MG63 (cell line): ENCODE measurements at regions not wholly inside any gene's neighbourhood (a gene's known extent, or its start where the extent isn't known, plus 50 kb on each side); places are given as distances from the start of the nearest gene placed in this dataset.
"Not testable (repeated sequence)": the region's sequence is repeated elsewhere in the genome, so short reads cannot be mapped to it uniquely, and the experiment has no call there.

Experiments used
- DNase-seq: peaks from one replicate; pipeline ENCODE4 v3.0.0-alpha.2; 2020
- H3K27me3 ChIP-seq: fragments of 250-450 bp; sonication (Bioruptor Pico); 2 replicates; pipeline ENCODE4 v1.5.1; 2020; ENCODE audit warnings: mild to moderate bottlenecking, moderate library complexity
- H3K36me3 ChIP-seq: fragments of 250-450 bp; sonication (Bioruptor Pico); 2 replicates; pipeline ENCODE4 v1.5.1; 2020; ENCODE audit warnings: mild to moderate bottlenecking, moderate library complexity
- H3K4me3 ChIP-seq: fragments of 250-450 bp; sonication (Bioruptor Pico); 2 replicates; pipeline ENCODE4 v1.5.1; 2020; ENCODE audit warnings: mild to moderate bottlenecking, moderate library complexity
- H3K9me3 ChIP-seq: fragments of 250-450 bp; sonication (Bioruptor Pico); 2 replicates; pipeline ENCODE4 v1.5.1; 2020; ENCODE audit warnings: mild to moderate bottlenecking, moderate library complexity

DNA sequence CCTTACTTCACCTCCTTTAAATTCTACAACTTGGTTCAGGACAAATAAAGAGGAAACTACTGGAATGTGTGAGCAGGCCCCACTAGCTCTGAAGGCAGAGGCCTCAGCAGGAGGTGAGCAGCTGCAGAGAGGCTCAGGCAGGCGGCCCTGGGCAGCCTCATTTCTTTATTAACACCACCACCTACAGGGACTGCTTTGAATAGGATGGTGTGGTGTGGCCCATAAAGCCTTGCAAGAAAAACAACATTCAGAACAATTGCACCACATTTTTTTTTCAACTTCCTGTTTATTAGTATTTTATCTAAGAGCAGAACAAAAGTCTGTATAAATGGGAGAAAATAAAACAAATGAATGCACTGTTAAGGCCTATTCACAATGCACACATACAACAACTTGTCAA is 333.7 kb downstream of the BCL2L11 start:
- H3K27me3 ChIP-seq, H3K9me3 ChIP-seq, H3K36me3 ChIP-seq, H3K4me3 ChIP-seq: not testable (repeated sequence)
- peak; percentile 46 for DNase-seq

DNA sequence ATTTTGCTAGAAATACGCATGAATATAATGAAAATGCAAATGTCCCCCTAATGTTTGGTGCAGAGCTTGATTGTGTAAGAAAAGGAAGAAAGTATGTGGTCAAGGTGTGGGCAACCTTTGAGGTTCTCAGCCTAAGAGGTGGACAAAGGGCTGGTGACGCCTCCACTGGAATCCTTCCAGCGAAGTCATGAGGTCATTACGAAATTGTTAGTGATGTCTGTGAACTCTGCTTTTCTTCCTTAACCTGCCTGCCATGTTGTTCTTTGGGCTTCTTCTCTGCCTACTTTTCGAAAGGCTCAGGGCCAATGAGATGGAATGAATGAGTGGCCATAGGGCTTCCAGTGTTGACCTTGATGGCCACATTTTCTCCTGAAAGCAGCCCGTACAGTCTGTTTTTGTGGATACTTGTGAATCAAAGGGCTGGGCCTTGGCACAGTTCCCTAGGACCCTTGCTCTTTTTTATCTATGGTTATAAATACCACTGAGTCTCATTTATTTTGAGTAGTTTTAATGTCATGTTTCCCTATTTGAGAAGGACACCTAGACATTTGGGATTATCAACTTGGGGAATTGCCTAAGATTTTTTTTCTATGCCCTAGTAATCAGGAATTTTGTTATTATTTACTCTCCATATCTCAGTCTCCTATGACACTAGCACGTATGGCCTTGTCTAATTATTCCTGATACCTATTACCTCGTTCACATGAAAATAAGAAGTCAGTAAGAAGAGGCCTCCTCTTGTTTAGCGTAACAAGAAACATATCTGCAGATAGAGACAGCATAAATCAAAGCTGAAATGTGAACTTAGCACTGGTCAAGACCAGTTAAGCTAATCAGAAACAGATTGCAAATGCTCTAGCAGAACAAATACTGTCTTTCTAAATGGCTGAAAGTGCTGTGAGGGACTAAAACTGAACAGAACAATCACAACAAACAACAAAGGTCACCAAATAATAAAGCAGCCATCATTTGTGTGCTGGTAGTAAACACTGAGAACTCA is 334.6 kb downstream of the BCL2L11 start:
- not testable (repeated sequence) for H3K4me3 ChIP-seq, H3K36me3 ChIP-seq, H3K27me3 ChIP-seq, DNase-seq, H3K9me3 ChIP-seq

DNA sequence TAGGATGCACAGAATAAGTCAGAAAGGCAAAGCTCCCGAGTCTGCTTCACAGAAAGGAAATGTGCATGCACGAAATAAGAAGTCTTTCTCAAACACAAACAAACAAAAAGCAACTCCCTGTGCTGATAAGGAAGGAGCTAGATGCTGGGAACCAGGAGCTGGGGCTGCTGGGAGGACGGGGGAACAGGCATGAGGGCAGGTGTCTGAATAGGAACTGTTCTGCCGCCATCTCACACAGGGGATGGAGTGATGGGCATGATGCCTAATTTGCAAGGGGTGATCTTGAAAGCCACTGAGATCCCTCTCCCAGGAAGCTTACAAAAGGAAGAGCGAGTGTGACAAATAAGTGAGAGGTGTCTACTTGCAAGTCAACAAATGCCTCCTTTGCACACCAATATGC is 336.5 kb downstream of the BCL2L11 start:
- not testable (repeated sequence) for H3K9me3 ChIP-seq, DNase-seq, H3K4me3 ChIP-seq

DNA sequence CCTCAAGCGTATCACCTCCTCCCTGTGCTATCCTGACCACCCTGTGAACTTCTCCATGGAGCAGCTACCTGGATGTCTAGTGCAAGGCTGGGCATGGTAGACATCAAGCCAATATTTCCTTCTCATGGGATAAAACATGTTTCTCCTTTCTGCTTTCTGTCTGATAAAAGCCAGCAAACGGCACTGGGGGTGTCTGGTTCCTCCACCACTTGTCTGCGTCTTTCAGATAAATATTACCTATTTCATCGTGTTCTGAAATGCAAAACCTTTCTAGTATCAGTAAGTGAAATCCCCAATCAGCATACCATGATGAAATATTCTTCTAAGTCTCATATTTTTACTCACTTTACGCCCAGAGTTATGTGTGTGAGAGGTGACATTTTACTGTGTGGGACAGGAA is 340.2 kb downstream of the BCL2L11 start:
- H3K27me3 ChIP-seq, DNase-seq, H3K4me3 ChIP-seq: not testable (repeated sequence)

More for the DNA sequence above, 336.5 kb downstream of the BCL2L11 start:
- not testable (repeated sequence) for H3K27me3 ChIP-seq, H3K36me3 ChIP-seq

DNA sequence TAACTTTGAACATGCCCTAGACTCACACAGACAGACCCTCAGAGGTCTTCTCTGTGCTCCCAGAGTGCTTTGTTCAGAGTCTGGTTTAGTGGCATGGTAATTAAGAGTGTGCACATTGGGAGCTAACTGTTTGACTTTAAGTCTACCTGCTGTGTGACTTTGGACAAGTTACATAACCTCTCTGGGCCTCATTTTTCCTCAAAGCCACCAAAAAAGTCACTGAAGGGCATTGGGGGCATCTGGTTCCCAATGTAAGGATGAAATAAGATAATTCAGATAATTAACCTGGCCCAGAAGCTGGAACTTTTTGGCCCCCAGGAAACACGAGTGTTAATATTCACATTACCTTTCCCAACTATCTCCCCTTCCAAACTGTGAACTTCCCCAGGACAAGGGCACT is 341.1 kb downstream of the BCL2L11 start:
- not testable (repeated sequence) for DNase-seq, H3K9me3 ChIP-seq

More for the DNA sequence above, 340.2 kb downstream of the BCL2L11 start:
- not testable (repeated sequence) for H3K9me3 ChIP-seq, H3K36me3 ChIP-seq

DNA sequence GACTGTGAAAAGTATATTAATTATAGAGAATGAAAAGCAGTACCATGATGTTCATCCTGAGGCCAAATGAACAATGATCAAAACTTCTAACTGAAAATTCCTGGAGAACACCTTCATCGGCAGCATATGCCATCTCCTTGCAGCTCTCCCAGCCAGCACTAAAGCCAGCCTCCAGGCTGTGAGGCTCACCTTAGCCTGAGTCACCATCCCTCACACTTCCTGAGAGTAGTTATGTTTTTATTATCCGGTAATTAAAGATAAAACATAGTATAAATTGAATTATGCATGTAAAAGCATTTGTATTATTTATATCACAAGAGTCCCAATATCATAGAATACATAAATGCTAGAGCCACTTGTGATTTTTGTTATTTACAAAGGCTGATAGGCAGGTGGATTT is 341.9 kb downstream of the BCL2L11 start:
- not testable (repeated sequence) for DNase-seq, H3K4me3 ChIP-seq, H3K9me3 ChIP-seq, H3K36me3 ChIP-seq, H3K27me3 ChIP-seq

More for the DNA sequence above, 341.1 kb downstream of the BCL2L11 start:
- not testable (repeated sequence) for H3K36me3 ChIP-seq, H3K27me3 ChIP-seq, H3K4me3 ChIP-seq

DNA sequence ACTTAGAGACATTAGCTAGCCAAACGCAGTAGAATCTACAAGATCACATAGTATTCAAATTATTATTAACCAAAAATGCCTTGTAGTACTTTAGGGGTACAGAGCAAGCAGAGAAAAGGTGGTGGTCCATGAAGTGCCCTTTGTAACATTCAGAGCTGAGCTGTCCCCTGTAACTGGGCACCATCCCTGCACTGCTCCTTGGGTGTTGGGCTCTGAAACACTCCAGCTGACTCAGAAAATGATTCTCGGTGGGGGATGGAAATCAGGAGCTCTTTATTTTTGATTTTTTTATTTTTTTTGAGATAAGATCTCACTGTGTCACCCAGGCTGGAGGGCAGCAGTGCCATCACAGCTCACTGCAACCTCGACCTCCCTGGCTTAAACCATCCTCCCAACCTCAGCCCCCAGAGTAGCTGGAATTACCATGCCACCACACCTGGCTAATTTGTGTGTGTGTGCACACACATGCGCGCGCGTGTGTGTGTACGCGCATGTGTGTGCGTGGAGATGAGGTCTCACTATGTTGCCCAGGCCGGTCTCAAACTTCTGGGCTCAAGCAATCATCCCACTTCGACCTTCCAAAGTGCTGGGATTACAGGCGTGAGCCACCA is 342.6 kb downstream of the BCL2L11 start:
- not testable (repeated sequence) for DNase-seq, H3K9me3 ChIP-seq, H3K27me3 ChIP-seq, H3K36me3 ChIP-seq, H3K4me3 ChIP-seq

DNA sequence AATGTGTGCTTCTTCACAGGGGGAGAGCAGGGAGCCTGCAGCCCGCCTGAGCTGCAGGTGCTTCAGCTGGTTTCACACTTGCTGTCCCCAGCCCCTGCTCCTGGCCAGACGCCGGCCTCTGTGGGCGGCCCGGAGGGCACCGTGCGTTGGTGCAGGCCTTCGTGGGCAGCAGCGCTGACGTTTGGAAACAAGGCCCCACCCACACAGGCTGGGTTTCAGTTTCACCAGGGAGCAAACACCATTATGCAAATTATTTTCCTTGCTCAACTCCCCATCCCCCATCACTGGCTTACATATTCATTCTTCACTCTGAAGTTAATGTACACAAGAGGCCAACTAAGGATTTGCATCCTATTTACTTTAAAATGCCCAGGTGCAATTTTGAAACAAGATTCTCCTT is 343.2 kb downstream of the BCL2L11 start:
- H3K27me3 ChIP-seq, H3K4me3 ChIP-seq, DNase-seq, H3K9me3 ChIP-seq, H3K36me3 ChIP-seq: not testable (repeated sequence)

DNA sequence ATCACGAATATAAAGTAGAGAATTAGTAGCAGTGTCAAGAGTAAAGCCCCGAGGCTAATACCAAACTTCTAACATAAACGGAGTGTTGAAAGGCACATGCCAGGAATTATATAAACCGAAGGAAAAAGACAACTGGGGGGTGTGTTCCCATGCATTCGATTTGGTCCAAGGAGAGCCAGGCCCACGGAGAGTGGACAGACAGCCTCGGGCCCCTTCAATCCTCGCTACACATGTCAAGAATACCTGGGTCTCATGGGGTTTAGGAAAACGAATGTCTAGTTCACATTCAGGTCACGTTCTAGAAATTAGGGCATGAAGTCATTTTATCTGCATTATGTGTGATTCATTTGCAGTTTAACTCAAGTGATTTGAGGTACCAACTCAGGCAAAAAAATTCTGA is 343.7 kb downstream of the BCL2L11 start:
- not testable (repeated sequence) for H3K27me3 ChIP-seq, H3K4me3 ChIP-seq, DNase-seq, H3K36me3 ChIP-seq, H3K9me3 ChIP-seq

DNA sequence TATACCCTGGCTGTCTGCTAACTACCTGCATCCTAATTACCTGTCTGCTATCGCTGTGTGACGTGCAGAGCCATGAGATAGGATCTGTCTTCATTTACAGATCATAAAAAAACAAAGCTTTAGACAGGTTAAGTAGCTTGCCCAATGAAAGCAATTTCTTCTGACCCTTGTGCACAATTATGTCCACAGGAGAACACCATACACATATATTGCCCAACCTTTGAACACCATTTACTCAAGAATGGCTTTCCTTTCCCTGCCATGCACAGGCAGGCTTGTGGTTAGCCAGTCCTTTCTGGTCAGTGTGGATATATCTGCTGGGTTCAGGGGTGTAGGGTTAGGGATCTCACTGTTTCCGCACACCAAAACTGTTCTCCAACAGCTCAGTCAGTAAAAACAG is 344.8 kb downstream of the BCL2L11 start:
- H3K9me3 ChIP-seq, H3K27me3 ChIP-seq, H3K4me3 ChIP-seq, H3K36me3 ChIP-seq, DNase-seq: not testable (repeated sequence)

DNA sequence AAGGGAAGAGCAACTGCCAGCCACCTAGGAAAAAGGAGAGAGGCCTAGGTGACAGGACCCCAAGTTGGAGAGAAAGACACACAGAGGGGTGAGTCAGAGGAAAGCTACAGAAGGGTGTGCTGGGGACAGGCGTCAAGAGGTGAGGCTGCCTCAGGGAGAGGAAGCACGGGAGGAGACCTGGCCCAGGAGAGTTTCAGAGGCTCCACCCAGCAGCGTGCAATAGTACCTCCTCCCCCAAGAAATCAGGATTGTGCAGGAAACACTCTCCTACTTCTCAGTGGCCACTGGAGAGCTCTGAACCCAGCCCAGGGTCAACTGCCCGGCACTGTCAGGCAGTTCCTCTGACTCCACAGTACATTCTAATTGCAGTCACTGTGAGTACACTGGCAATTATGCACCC is 346.0 kb downstream of the BCL2L11 start:
- not testable (repeated sequence) for H3K4me3 ChIP-seq, H3K36me3 ChIP-seq, H3K9me3 ChIP-seq, H3K27me3 ChIP-seq, DNase-seq

DNA sequence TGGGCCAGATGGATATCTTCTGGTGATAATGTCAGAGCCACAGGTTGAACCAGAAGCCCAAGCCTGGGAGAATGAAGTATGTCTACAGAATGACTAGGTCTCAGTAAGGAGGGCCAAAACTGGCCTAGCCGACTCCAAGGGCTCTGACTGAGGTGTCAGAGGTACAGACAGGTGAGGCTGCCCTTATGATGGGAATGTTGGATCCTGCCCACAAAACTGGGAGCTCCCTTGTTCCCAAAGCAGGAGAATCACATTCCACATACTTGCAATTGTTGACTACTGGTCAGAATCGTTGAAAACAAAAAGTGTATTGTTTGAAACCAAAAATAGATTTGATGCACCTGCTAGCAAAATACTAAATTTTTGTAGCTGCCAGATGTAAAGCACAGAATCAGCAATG is 350.2 kb downstream of the BCL2L11 start:
- not testable (repeated sequence) for H3K9me3 ChIP-seq, DNase-seq, H3K4me3 ChIP-seq, H3K27me3 ChIP-seq, H3K36me3 ChIP-seq

DNA sequence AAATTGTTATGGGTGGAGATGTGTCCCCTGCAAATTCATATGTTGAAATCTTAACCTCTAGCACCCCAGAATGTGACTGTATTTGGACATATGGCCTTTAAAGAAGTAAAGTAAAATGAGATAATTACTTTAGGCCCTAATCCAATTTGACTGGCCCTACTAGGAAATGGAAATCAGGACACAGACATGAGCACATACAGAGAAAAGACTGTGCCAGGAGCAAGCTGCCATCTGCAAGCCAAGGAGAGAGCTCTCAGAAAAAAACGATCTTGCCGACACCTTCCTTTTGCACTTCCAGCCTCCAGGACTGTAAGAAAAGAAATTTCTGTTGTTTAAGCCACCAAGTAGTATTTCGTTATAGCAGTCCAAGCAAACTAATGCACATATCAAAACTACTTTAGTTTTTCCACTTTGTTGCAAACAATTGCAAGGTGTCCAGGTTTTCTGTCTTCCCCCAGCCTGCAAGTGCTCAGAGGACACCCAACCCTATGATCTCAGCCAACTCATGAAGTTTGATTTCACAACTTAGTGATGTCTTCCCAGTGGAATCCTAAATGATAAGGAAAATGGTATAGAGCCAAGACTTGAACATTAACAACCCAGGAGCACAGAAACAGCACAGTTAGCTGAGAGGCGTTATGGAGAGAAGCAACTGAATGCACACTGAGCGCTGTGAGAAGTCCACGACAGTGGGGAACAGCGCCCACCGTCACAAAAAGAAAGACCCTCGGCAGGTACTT is 351.2 kb downstream of the BCL2L11 start:
- H3K36me3 ChIP-seq, DNase-seq, H3K9me3 ChIP-seq, H3K27me3 ChIP-seq, H3K4me3 ChIP-seq: not testable (repeated sequence)

DNA sequence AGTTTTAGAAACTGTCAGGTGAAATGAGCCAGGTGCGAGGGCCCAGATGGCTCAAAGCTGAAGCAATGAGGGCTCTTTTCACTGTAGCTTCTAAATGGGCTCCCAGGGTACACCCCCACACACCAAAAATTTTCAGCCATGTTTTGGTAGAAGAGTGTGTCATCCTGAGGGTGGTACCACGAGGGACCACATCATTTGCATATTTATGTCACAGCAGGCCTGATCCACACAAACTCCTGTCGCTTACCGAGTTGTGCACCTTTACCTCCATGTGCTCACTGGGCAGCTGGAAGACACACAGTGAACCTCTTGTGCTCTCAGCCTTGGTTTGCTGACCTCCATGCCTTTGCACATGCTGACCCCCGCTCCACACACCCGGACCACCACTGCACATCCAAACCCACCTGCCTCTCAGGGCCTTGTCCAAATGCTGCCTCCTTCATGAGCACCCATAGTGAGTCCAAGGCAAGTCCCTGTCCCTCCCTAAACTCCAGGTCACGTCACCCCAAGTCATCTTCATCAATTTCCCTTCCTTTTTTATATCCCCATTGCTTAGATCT is 352.2 kb downstream of the BCL2L11 start:
- not testable (repeated sequence) for H3K9me3 ChIP-seq, DNase-seq, H3K27me3 ChIP-seq, H3K4me3 ChIP-seq, H3K36me3 ChIP-seq

DNA sequence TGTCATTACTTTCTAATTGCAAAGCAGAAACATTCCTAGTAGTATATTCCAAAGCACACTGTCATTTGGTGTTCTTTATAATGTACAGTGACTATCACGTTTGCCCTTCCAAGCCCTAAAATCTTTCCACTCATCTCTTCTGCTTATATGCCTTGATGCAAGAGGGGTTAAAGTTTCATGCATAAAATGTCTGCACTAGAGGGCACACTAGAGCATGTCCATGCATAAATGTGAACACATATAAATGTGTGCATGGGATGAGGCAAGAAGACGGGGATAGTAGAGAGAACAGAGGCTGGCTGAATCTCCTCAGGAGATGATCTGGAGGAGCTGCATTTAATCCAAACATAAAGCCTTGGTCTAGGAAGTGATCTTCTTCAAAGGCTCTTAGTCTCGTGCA is 352.8 kb downstream of the BCL2L11 start:
- not testable (repeated sequence) for H3K36me3 ChIP-seq, H3K9me3 ChIP-seq, DNase-seq, H3K4me3 ChIP-seq, H3K27me3 ChIP-seq

DNA sequence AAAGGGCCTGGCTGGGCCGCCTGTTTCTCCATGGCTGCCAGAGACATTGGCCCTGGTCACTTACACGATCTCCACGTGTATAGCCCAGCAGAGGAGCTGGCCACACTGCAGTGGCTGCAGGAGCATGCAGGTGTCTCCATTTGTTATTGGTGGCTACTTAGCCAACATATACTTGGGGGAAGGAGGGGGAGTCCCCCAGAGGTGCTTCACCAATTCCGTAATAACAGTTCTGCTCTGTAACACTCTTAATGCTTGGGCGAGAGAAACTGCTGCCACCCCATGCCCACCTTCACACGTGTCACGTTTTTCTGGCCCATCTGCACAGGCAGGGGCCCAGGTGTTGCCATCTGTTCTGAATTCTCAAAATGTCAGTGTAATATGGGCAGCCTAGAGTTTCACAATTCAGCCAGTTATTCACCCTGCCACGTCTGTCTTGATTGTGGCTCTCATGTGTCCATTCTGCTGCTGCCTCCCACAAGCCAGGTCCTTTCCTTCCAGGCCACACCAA is 353.5 kb downstream of the BCL2L11 start:
- not testable (repeated sequence) for DNase-seq, H3K27me3 ChIP-seq, H3K9me3 ChIP-seq, H3K36me3 ChIP-seq, H3K4me3 ChIP-seq

DNA sequence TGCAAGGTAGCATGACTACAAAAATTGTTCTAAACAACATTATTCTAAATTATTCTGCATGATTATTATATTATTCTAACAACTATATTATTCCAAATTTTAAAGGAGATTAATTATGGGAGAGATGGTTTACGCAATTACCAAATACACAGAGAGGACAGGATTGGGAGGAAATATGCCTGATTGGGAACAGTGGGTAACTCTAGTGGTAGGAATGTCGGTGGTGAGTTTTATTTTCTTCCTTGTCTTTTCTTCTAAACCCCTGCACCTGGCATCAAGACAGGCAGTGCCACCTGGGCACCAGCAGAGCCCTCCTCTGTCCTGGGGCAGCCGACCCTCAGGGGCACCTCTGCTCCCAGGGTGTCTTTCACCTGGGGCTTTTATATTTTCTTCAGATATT is 357.6 kb downstream of the BCL2L11 start:
- H3K9me3 ChIP-seq, H3K4me3 ChIP-seq, H3K36me3 ChIP-seq, H3K27me3 ChIP-seq, DNase-seq: not testable (repeated sequence)
